SK-N-SH treated with all-trans-retinoic acid at 6 μM for 48 hours (cell line): ENCODE measurements at regions not wholly inside any gene's neighbourhood (a gene's known extent, or its start where the extent isn't known, plus 50 kb on each side); places are given as distances from the start of the nearest gene placed in this dataset.

ENCODE experiments used
- BACH2 ChIP-seq: fragments of 250-450 bp; sonication (Bioruptor Pico); IDR thresholded peaks from 2 replicates; pipeline ENCODE4 v1.9.0; 2021; ENCODE audit warnings: mild to moderate bottlenecking, borderline replicate concordance
- ESRRG ChIP-seq: fragments of 250-450 bp; sonication (Bioruptor Pico); IDR thresholded peaks from 2 replicates; pipeline ENCODE4 v1.6.1; 2021; ENCODE audit warnings: mild to moderate bottlenecking
- POU6F1 ChIP-seq: fragments of 250-450 bp; sonication (Bioruptor Pico); IDR thresholded peaks from 2 replicates; pipeline ENCODE4 v1.8.0; 2021; ENCODE audit warnings: low read depth, mild to moderate bottlenecking, moderate library complexity, borderline replicate concordance
- RARB ChIP-seq: fragments of 250-450 bp; sonication (Bioruptor Pico); IDR thresholded peaks from 2 replicates; pipeline ENCODE4 v1.8.0; 2021; ENCODE audit warnings: mild to moderate bottlenecking, moderate library complexity
- ZC3H10 ChIP-seq: fragments of 250-450 bp; sonication (Bioruptor Pico); IDR thresholded peaks from 2 replicates; pipeline ENCODE4 v1.5.1; 2021; ENCODE audit warnings: mild to moderate bottlenecking, moderate library complexity
- ZFP3 ChIP-seq: fragments of 250-450 bp; sonication (Bioruptor Pico); IDR thresholded peaks from 2 replicates; pipeline ENCODE4 v1.5.0; 2020; ENCODE audit warnings: mild to moderate bottlenecking, moderate library complexity

- TF ChIP-seq ESRRG (CRISPR knock-in tag) (no peak), ZC3H10 (CRISPR knock-in tag) (no peak), BACH2 (CRISPR knock-in tag) (no peak), RARB (CRISPR knock-in tag) (no peak), ZFP3 (CRISPR knock-in tag) (no peak), POU6F1 (CRISPR knock-in tag) (no peak)
Measured at GRCh38 chr5:53399926-53400697, 80.3 kb upstream of the FST start.
